ENCODE measurements at regions not wholly inside any gene's neighbourhood (a gene's known extent, or its start where the extent isn't known, plus 50 kb on each side); places are given as distances from the start of the nearest gene placed in this dataset.

DNA sequence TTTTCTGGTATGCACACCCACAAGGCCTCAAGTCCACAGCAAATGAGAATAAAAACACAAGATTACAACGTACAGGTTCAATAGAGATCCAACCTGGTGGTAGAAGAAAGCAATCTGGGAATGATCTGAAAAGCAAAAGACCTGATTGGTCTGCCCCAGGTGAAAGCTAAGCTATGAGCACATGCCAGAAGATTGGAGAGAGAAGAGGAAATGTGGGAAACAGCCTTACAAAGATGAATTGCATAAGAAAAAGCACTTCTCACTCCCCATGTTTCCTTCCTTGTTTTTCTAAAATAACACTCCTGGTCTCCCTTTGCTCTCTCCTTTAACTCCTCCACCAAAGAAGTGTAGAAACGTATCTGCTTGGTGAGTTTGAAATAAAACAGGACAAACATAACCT lies 77.3 kb upstream of the ANO6 start:
- WGBS = 50% methylated on average over 2 of the region's 2 CpGs
- no peak overlapping the region for H3K27ac ChIP-seq
- TF ChIP-seq POLR2AphosphoS5 (IDR thresholded peaks at IDR 0.05) (no peak), POLR2A (IDR thresholded peaks at IDR 0.05) (no peak)
- TF ChIP-seq, protein P1, sequence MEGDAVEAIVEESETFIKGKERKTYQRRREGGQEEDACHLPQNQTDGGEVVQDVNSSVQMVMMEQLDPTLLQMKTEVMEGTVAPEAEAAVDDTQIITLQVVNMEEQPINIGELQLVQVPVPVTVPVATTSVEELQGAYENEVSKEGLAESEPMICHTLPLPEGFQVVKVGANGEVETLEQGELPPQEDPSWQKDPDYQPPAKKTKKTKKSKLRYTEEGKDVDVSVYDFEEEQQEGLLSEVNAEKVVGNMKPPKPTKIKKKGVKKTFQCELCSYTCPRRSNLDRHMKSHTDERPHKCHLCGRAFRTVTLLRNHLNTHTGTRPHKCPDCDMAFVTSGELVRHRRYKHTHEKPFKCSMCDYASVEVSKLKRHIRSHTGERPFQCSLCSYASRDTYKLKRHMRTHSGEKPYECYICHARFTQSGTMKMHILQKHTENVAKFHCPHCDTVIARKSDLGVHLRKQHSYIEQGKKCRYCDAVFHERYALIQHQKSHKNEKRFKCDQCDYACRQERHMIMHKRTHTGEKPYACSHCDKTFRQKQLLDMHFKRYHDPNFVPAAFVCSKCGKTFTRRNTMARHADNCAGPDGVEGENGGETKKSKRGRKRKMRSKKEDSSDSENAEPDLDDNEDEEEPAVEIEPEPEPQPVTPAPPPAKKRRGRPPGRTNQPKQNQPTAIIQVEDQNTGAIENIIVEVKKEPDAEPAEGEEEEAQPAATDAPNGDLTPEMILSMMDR (IDR thresholded peaks at IDR 0.05) = no peak
- H3K4me1 ChIP-seq (replicated peaks) = no peaks in the 10 kb centered on the region
- H3K4me3 ChIP-seq = no peak overlapping the region
- no peaks in the 10 kb centered on the region for H3K27me3 ChIP-seq (replicated peaks; ENCODE audit: insufficient read depth)
- H3K36me3 ChIP-seq = no peaks in the 10 kb centered on the region
- DNase-seq (ENCODE audit: low spot score) = no peak
- intact Hi-C loops (cut with DNase I) = no loop called here
- H3K9me3 ChIP-seq = no peaks in the 10 kb centered on the region

DNA sequence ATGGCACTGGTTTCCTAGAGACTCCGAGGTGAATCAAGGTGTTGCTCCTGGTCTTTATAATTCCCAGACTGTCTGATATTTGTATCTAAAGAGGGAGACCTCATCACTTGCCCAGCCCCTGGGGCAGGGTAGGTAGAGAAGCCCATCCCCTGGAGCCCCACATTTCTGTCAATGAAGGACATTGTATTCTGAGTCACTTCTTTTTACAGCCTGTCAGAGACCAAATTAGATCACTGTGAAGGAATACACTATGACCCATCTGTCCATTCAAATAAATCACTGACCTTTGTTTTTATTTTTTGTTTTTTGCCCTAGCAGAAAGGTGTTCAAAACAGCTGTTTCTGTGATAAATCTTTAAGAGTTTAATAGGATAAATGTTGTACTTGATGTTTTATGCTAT lies 67.9 kb upstream of the ANO6 start:
- Histone ChIP-seq H3K4me3 (no peak overlapping the region), H3K27ac (no peak overlapping the region), H3K9me3 (no peaks in the 10 kb centered on the region), H3K36me3 (no peaks in the 10 kb centered on the region), H3K27me3 (replicated peaks; ENCODE audit: insufficient read depth) (no peaks in the 10 kb centered on the region), H3K4me1 (replicated peaks) (no peaks in the 10 kb centered on the region)
- 85% methylated on average over 1 of the region's 1 CpG for WGBS
- no peak for DNase-seq (ENCODE audit: low spot score)
- intact Hi-C loops (cut with DNase I) = no loop called here
- TF ChIP-seq, protein P1 (IDR thresholded peaks at IDR 0.05) = no peak
- TF ChIP-seq POLR2A (IDR thresholded peaks at IDR 0.05) = no peak
- no peak for TF ChIP-seq POLR2AphosphoS5 (IDR thresholded peaks at IDR 0.05)

- H3K27ac ChIP-seq = no peak overlapping the region
- no peak for TF ChIP-seq POLR2AphosphoS5 (IDR thresholded peaks at IDR 0.05)
- TF ChIP-seq, protein P1 (IDR thresholded peaks at IDR 0.05) = no peak
- H3K4me1 ChIP-seq (replicated peaks) = no peaks in the 10 kb centered on the region
- H3K36me3 ChIP-seq = no peaks in the 10 kb centered on the region
- H3K9me3 ChIP-seq = no peaks in the 10 kb centered on the region
- H3K27me3 ChIP-seq (replicated peaks; ENCODE audit: insufficient read depth) = no peaks in the 10 kb centered on the region
- intact Hi-C loops (cut with DNase I) = no loop called here
- WGBS = 57% methylated on average over 3 of the region's 3 CpGs
- DNase-seq (ENCODE audit: low spot score) = no peak
- no peak overlapping the region for H3K4me3 ChIP-seq
Observed at GRCh38 chr12:45148619-45149018, 67.3 kb upstream of the ANO6 start.

GRCh38 chr12:45165284-45165683 lies 50.6 kb upstream of the ANO6 start:
- TF ChIP-seq POLR2A (IDR thresholded peaks at IDR 0.05) (no peak), POLR2AphosphoS5 (IDR thresholded peaks at IDR 0.05) (no peak)
- TF ChIP-seq, protein P1 (IDR thresholded peaks at IDR 0.05) = no peak
- Histone ChIP-seq H3K27ac (no peak overlapping the region), H3K9me3 (no peaks in the 10 kb centered on the region), H3K4me1 (replicated peaks) (no peaks in the 10 kb centered on the region), H3K27me3 (replicated peaks; ENCODE audit: insufficient read depth) (no peaks in the 10 kb centered on the region), H3K4me3 (no peak overlapping the region), H3K36me3 (no peaks in the 10 kb centered on the region)
- 80% methylated on average over 1 of the region's 1 CpG for WGBS
- intact Hi-C loops (cut with DNase I) = no loop called here
- no peak for DNase-seq (ENCODE audit: low spot score)

DNA sequence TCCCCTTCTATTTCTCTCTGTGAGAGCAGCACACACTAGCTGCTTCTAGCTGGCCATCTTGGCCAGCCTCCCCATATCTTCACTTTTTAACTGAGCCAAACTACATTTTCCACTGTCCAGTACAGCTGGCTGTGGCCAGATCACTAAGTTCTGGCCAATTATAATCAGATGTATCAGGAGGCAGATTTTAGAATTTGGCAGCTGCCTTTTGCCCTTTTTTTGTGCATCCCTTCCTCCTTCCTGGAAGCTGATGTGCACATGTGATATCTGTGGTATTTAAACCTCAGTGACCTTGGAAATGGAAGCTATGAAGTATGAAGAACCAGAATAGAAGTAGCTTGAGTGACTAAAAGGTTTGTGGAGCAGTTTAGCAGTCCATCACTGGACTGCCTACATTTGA lies 49.8 kb upstream of the ANO6 start:
- no peaks in the 10 kb centered on the region for H3K9me3 ChIP-seq
- no peak for TF ChIP-seq POLR2AphosphoS5 (IDR thresholded peaks at IDR 0.05)
- TF ChIP-seq POLR2A (IDR thresholded peaks at IDR 0.05) = no peak
- TF ChIP-seq, protein P1 (IDR thresholded peaks at IDR 0.05) = no peak
- H3K27me3 ChIP-seq (replicated peaks; ENCODE audit: insufficient read depth) = no peaks in the 10 kb centered on the region
- intact Hi-C loops (cut with DNase I) = no loop called here
- DNase-seq (ENCODE audit: low spot score) = no peak
- no peaks in the 10 kb centered on the region for H3K4me1 ChIP-seq (replicated peaks)
- no peak overlapping the region for H3K27ac ChIP-seq
- H3K36me3 ChIP-seq = no peaks in the 10 kb centered on the region
- H3K4me3 ChIP-seq = no peak overlapping the region

Small RNA genes in the stretch of these regions (small RNA-seq; reads per million reads assigned to genes)
- 0 reads per million in 2 donors for gene RNA5SP361
